SIG-M5 (cell line): ENCODE measurements at regions not wholly inside any gene's neighbourhood (a gene's known extent, or its start where the extent isn't known, plus 50 kb on each side); places are given as distances from the start of the nearest gene placed in this dataset.

Experiments
- DNase-seq: peaks from one replicate; lab custom pipeline; 2025; lab: John Stamatoyannopoulos, UW

DNA sequence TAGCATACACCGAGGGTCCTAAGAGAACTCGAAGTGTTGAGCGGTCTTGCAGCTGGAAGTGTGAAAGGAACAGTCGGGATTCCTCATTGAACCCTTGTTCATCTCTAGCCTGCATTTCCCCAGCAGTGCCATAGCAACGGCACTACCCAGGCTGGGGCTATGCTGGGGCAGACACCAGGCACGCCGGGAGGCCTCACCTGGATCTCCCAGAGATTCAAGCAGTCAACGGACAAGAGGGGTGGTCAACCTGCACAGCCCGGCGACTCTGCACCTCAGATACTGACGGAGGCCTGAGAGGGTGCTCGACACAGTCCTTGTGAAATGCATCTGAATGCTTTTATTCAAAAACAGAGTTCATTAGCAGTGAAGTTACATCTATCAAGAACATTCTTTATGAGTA, 604.2 kb downstream of the GALR1 start:
- no peak for DNase-seq

DNA sequence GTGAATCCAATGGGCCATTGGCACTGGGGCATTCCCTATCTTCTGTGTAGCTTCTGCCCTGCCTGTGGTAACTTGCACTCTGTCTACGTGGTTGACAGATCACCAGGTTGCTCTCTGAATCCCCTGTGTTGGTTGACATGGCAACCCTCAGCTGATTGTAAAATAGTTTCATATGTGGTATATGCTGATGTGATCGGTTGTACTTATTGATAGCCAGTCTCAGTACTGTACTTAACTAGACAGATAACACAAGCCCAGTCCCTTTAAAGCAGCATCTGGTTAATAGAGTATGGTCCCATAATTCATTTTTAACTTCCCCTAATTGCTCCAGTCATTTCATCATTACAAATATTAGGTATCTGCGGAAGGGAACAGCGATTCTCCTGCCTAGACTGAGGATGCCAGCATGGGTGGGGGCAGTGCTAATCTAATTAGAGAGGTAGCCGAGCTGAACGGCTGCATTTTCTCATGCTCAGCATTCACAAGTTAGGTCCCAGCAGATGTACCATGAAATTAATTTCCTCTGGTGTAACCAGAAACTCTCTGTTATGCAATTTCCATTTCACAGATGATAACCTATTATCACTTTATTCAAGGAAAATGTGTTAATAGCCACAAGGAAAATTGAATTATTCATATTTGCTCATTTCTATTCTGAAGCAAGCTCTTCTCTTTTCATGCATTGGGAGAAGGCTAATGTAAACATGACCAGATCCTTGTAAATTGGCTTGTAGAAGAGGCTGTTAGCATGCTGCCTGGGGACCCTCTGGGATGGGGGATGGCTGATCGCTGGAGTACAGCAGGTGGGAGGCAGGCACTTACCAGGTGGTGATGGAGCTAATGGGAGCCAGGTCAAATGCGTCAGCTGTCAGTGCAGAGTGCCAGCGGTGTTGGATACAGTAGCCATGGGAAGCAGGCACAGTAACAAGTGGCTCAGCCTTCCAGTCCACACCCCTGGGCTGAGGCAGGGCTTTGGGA, 608.3 kb downstream of the GALR1 start:
- no peak for DNase-seq

DNA sequence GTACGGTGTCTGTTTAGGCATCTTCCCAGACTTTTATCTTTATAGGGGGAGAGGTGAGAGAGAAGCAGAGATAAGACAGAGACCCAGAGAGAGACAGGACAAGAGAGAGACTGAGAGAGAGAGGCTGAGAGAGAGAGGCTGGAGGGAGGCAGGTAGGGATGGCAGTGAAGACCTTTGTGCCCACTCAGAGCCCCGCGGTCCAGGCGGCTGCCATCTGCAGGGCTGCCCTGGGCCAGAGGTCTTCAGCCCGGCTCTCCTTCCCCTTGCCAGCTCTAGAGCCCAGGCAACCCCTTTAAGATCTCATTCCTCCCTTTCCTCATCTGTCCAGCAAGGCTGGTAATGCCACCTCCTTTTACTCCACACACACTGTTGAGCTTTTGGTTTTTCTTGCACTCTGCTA, 610.0 kb downstream of the GALR1 start:
- DNase-seq: no peak

DNA sequence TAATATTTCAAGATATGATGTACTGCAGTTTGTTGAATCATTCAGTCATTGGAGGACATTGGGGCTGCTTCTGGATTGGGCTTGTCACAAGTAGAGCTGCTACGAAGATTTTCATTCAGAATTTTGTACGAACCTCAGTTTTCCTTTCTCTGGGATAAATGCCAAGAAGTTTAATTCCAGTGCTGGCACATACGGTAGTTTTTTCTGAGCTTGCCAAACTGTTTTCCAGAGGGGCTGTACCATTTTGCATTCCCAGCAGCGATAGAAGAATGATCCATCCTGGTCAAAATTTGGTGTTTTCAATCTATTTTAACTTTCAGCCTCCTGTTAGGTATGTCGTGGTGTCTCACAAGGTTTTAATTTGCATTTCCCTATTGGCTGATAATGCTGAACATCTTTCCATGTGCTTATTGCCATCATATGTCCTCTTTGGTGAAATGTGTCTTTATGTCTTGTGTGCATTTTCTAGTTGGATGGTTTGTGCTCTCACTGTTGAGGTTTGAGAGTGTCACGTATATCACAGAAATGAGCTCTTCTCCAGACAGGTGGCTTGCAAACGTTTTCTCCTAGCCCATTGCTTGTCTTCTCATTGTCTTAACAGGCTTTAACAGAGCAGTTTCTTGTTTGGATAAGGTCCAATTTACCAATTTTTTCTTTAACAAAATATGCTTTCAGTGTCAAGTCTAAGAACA, 612.6 kb downstream of the GALR1 start:
- no peak for DNase-seq

DNA sequence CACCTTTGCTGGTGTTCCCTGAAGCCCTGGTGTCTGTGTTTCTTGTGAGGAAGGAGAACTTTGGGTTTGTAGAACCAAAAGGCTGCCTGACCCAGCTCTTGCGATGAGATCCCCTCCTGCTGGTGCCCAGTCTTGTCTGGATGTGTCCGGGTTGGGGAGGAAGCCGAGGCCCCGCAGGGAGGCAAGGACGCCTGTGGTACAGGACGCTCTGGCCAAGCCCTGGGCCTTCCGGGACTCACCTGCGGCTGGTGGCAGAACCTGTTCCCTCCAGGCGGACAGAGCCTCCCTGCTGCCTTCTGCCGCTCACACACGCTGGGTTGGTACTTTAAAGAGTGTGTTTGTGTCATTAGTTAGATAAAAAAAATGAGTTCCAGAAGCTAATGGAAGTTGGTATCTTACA, 616.2 kb downstream of the GALR1 start:
- DNase-seq: no peak

DNA sequence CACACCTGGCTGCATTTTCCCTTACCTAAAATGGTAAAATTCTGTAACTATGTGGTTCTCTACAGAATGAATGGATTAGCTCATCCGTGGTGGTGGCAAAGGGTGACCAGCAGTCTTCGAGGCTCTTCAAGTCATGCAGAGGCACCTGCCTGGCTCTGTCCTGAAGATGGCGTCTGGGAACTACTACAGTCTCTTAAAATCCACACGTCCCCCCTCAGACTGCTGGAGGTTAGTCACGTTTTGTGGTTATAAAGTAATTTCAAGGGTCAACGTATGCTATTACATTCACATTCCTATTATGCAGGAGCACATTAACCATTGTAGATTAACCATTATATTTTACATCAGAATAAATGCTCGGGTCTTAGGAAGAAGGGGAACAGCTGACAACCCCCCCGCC, 616.7 kb downstream of the GALR1 start:
- no peak for DNase-seq

DNA sequence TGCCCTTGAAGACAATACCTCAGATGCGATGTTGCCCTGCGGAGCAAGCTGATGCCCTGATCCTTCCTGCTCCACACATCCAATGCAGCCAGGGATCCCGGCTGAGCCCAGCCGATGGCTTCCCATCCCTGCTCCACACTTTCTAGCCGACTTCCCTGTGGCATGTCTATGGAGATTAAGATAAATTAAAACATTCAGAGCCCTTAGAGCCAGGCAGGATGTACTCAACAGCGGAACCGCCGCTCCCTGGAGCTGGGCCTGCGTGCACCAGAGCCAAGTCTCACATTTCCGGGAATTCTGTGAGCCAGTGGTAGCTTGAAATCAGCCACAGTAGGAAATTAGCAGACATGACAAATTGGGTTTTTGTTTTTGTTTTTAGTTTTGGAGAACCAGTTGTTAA, 620.6 kb downstream of the GALR1 start:
- DNase-seq: no peak

DNA sequence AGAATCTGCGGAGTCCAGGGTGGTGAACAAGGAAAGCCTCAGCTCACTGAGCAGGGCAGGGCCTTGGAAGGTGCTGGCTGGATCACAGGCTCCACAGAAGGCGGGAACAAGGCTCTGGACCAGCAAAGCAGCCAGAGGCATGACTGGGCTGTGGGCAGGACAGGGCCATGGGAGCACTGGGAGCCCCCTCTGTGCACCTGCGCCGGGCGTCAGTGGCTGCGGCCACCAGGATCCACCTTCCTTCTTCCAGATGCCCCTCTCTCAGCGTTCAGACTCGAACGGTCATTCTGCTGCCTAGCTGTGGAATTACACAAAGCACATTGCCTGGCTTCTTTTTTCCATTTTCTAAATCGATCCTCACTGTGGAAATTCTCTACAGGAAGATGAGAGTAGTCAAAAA, 621.2 kb downstream of the GALR1 start:
- no peak for DNase-seq

DNA sequence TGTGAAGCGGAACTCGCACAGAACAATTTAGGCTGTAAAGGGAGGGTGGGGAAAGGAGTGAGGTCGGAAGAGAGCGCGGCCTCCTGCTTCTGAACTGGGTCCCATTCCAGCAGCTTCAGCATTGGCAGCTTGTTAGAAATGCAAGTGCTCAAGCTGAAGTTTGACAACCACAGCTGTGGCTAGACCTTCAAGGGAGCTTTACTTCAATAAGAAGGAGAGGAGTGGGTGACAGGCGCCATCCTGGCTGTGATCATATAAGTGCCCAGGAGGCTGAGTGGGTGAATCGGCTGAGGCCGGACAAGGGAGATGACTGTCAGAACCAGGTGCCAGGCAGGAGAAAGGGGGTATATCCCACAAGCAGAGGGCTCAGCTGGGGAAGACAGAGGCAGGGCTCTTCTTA, 622.5 kb downstream of the GALR1 start:
- no peak for DNase-seq

DNA sequence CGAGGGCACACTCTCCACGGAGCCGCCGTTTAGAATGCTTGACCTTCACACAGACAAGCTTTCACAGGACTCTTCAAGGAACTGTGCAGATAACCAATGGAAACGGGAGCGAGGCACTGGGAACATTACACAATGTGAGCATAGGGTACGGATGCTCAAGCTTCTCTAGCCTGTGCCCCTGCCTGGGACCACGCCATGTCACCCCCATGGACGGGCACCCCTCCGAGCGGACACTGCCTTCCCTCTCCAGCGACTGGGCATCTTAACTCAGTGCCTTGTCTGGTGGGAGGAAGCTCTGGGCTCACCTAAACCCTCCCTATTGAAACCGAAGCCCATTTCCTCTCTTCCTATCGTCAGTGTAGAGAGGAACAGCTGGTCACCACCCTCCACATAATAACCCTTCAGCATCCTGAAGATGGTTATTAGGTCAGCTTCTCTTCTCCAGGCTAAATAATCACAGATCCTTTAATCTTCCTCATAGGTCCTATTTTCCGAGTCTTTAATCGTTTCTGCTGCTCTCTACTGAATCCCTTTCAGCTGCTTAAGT, 626.7 kb downstream of the GALR1 start:
- no peak for DNase-seq

DNA sequence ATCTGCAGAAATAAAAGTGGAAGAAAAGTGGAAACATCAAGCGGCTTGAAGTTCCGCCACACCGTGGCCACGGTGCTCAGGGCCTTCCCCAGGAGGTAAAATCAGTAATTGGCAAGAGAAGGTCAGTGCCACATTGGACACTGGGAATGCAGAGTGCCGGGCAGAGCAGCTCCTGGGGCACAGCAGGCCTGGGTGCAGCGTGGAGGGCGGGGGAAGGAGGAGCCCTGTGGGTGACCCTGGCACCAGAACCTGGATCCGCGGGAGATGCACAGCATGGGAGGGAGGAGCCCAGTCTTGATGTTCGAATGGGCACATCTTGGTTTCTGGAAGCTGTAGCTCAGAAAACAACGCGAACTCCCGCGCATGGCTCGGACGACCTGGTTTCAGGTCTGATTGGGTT, 630.2 kb downstream of the GALR1 start:
- no peak for DNase-seq

DNA sequence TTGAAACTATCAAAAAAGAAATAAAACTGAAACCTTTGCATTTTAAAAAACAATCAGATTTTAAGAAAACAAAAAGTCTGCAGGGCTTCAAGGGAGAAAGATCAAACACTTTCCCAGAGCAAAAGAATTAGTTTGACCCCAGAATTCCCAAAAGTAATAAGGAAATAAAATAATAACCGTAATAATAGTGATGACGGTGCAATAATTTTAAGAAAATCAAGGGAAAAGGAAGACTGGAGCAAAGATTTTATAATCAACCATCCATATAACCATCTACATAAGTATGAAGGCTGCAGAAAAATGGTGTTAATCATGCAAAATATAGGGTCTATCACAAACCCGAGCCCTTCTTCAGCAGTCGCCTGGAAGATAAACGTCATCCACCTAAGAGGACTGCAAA, 634.8 kb downstream of the GALR1 start:
- no peak for DNase-seq

DNA sequence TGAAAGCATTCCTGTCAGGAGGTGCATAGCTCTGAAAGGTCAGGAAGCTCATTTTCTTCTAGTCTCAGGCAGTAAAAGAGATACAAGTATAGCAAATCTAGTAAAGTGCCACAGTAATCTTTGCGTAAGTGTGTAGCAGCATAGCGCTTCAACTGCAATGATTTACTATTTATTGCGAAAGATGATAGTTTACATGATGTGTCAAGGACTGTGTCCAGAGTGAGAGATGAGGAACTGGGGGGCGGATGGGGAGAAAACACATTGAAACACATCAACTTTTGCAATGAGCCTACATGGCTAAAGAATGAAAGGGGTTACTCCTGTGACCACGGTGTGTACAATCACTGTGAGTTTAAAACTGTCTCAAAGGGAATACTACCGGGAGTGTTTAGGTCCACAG, 644.4 kb downstream of the GALR1 start:
- no peak for DNase-seq

DNA sequence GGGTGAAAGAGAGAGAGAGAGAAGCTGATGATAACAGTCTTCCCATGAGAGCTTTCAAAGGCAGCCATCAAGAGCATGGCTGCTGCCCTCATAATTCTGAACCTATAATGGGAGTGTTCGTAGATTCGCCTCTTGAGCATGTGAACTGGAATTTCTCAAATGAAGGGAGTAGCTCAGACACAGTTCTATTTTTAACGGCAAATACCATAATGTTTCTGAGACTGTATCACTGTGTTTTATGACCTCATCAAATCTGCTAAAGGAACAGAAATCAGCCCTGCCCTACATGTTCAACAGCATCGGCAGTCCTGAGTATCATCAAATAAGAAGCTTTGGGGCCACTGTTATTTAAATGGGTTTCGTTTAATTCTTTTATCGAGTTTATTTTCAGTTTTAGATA, 645.6 kb downstream of the GALR1 start:
- no peak for DNase-seq

DNA sequence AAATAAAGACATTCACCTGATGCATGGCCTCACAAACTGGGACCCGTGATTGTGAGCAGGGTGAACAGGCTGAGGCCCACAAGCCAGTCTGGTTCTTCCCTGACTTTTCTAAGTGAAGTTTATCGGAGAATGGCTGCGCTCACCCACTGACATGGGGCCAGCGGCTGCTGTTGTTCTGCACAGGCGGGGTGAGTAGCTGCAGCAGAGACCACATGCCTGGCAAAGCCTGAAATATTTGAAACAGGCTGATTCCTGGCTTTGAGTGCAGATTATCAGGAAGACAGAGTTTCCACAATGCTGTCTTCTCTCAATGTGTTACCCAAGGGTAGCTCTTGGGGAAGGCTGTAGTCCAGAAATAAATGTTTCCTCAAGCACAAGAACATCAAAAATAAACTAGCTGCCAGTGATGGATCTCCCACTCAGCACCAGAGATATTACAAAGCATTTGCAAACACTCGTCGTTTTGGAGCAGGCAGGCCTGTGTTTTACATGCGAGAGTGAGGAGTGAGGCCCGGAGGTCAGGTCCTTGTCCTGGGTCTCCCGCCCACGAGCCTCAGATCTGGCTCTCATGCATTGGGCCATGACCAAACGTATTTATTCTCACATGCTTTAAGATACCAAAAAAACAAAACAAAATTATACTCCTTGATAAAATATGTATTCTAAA, 647.1 kb downstream of the GALR1 start:
- DNase-seq: no peak

DNA sequence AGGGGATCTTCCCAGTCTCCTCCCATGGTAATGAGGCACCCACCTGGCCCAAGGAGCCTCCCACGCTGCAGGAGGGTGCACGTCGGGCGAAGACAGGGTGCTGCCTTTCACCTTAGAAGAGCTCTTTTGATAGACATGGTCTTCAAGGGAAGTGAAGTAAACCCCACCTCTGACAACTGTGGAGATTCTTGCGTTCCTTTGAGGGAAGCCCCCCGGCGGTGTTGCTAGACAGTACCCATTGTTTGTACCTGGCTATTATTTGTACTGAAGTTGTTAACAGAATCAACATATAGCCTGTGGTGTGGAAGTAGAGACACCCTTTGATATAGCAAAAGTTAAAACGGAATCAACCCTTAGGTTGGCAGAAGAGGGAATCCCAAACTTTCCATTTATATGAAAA, 648.0 kb downstream of the GALR1 start:
- no peak for DNase-seq

DNA sequence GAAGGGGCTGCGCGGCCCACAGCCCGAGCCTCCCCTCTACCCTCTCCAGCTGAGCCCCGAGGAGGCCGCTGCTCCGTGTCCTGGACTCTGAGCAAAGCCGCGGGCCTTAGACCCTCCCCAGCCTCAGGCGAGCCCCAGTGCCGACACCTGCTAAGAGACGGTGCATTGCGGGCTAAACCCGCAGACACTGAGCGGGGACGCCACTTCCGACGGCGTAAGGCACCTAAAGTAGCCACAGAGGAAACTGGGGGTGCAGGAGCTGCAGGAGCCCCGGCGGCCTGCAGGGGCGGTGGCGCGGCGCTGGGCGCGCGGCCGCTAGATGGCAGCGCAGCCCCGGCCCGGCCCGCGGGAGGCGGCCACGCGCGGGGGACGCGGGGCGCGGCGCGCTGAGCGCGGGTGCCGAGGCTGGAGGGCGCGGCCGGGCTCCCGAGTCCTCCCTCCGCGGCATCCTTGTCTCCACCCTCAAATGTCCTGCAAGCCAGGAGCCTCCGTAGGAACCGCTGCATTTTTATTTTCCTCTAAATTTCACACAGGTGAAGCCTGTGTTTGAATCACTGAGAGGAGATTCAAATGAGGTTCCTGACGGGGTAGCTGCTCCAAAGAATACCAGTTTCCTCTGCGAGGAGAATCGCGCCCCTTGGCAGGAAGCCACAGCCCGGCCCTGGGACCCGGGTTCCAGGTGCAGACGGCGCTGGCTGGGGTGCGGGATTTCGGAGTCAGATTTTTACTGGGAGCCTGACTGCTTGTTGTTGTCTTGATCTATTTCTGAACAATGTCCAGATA, 650.5 kb downstream of the GALR1 start:
- no peak for DNase-seq

DNA sequence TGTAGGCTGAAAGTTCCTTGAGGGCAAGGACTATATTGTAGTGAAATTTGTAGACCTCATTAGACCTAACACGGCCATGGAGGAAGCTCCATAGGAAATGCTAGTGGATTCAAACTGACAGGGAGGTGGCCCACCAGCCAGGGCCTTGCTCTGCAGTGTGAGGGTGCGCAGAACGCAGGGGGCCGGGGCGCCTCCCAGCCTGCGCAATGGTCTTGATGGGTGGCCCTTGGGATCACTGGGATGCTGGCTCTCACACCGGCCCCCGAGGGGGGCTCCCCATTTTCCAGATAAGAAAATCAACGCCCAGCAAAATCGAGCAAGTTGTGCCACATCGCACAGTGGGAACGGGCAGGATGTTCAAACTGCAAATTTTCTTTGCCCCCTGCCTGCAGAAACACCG, 655.4 kb downstream of the GALR1 start:
- DNase-seq: no peak

DNA sequence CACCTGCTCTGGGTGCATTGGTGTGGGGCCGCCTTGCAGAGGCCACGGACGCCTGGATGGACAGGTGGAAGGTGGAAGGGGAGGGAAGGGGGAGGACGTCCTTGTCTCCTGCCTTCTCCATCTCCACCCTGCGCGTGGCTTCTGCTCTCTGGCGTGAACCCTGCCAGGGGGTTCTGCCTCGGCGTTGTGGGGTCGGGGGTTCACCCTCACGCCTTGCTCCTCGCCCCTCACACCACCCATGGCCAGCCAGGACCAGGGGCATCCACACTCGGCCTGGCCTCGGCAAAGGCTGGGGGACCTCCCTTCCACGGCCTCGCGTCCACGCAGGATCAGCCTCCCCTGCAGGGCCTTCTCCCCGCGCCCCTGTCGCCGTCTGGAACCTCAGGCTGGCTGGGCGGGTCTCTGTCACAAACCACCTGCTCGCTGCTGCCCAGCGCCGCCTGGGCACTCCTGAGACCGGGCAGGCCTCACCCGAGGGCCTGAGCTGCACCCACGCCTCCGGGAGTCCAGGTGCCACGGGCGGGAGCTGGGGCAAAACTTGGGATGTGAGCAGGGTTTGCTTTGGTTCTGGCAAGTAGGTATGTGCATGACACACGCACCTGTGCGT, 655.9 kb downstream of the GALR1 start:
- DNase-seq: no peak

DNA sequence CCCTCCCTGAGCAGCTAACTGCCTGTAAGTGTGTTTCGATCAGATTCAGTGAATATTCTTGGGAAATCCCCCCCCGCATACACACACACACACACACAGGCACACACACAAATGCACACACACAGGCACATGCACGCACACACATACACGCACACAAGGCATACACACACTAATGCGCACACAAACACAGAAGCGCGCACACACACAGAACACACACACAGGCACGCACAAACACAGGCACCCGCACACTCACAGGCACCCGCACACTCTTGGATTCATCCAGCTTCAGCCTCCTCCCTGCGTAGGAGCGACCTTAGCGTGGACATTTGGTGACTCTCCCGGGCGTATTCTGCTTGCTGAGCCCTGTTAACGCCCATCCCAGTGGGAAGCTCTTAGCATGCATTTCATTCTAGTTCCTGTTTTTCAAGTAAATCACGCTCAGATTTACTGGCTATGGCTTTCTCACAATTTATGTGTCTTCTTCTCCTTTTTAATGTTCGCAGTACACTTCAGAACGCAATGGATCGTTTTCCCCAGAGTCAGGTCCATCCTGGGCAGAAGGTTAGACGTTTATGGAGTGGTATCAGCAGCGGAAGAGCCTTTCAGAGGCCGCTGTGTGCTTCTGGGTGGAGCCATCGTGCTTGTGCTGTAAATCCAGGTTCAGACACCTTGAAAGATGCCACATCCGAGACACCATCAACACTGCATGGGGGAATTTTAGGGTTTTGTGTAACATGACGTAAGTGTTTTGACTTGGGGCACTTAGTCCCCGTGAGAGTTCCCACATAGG, 656.6 kb downstream of the GALR1 start:
- DNase-seq: no peak

DNA sequence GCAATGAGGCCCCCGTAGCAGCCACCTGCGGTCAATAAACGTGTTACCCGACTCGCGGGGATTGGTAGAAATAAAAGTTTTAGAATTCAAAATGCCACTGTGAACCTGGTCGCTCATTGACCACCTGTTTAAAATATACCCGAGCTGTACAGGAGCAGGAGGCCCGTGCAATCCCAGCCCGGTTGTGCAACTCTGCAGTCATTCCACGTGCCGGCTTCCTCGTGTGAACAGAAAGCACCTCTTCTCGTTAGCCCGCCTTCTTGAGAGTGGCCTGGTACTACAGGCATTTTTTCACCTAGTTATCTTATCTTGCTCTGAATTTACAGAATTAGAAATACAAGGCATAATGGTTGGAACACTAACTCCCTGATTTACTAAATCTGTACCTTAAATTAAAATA, 660.7 kb downstream of the GALR1 start:
- DNase-seq: no peak
